Occipital lobe (tissue), 1 donor: ENCODE measurements at regions not wholly inside any gene's neighbourhood (a gene's known extent, or its start where the extent isn't known, plus 50 kb on each side); places are given as distances from the start of the nearest gene placed in this dataset.

Experiments used
- DNase-seq: peaks from one replicate; lab custom pipeline; 2025; lab: John Stamatoyannopoulos, UW

DNA sequence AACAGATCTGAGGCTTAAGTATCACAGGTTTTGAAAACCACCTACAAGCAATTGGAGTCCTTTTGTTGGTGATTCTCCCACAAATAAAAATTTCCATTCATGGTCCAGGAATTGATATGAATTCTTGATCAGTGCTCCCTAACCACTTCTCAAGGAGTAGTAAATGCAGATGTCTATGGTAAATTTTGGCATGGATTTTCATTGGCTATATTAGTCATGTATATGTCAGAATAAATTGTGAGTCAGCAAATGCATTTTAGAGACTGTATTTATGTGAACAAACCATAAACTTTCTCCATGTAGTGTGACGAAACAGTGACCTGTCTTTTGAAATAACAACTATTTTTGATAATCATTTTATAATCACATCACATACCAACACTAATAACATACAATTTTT lies 611.1 kb downstream of the HTR1A start:
- no peak for DNase-seq

DNA sequence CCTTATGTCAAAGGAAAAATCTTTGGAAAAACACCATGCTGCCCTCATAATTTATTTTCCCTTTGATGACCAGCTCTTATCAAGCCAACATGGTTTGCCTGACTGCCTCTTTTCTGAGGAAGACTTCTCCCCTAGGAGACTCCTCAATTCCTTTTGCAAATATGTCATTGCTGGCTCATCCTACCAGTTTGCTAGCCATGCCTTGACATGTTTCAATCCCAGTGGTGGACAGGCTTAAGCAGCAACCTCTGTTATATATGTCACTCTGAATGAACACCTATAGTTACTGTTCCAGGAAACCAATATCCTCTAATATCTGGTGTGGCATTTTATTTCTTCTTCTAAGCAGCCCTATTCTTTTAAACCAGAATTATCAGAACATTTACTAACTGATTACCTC lies 615.8 kb downstream of the HTR1A start:
- no peak for DNase-seq

DNA sequence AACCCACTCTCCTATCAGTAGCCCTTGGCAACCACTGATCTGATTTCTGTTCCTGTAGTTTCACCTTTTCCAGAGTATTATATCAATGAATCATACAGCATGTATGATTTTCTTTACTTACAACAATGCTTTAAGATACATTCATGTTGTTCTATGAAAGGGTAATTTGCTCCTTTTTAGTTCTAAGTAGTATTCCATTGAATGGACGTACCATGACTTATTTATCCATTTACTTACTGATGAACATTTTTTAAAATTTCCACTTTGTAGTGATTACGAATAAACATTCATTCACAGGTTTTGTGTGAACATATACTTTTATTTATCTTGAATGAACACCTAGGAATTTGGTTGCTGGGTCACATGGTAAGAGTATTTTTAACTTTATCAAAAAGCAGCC lies 620.8 kb downstream of the HTR1A start:
- DNase-seq = no peak

DNA sequence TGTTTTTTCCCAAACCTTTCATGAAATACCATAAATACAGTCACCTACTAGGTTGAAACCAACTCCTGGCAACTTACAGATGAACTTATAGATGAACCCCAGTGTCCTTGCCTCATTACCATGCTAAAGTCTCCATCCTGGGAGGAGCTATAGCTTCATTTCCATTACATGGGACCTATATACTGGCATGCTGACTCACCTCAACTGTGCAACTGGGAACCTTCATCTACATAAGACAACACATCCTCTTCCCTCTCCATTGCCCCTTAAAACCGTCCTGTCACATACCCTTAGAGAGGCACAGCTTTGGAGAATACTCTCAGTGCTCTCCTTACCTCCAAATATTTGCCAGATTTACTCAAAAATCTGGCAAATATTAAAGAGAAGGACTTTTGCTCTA lies 638.3 kb downstream of the HTR1A start:
- no peak for DNase-seq

DNA sequence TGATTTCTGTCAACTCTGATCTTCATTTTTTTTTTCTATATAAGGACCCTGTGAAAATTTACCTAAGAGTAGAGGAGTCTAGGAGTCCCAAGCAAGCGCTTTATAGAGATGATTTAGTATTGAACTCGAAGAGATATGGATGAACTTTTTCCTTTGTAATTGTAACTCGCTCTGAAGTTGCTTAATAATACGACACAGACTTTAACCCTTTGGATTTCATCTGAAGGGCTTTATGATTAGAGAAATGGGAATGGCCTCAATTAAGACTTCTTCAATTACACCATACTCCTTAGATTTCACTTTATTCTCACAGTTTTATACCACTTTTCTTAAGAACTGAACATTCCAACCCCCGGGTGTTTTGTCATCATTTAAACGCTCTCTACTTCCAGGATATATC lies 647.7 kb downstream of the HTR1A start:
- no peak for DNase-seq

DNA sequence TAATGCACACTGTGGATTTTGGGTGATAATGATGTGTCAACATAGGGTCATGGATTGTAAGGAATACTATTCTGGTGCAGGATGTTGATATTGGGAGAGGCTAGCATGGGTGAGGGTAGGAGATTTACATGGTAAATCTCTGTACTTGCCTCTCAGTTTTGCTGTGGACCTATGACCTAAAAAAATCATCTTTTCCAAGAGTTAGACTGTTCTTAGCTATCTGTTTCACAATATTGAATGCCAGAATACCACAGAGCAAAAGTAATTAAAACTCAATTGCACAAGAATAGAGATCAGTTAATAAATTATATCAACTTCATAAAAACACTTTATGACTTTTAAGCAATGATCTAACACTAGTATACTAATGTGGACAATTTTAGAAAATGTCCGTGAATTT lies 651.6 kb downstream of the HTR1A start:
- DNase-seq = no peak

DNA sequence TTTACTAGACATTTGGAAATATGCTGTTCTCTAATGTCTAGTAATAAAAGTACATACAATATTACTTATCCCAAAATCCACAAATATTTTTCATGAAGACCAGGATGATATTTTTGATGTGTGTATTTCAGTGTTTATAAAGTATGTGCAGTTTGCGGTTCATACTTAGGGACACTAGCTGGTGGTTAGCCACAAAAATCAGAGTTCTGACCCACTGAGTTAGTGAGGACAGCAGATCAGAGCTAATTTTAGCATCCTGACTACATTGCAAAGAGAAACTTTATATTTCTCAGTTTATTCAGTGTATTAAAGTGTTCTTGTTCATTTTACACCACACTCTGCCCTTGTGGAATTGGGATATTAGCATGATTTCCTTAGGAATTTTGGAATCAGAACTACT lies 655.3 kb downstream of the HTR1A start:
- no peak for DNase-seq

DNA sequence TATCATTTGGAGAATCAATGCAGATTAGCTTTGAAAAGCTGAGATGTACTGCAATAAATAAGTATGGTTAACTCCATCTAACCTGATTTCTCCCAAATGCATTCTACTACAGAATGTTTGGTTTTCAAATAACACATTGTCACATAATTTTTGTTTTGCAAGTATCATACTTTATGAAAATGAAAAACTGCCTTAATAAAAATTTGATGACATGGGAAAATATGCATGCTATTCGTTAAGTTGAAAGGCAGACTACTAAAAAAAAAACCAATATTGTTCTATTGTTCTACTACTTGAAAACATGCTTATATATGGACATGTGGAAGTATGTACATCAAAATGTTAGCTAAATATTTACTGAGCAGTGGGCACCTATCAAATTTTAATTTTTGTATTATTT lies 668.9 kb downstream of the HTR1A start:
- DNase-seq = no peak

DNA sequence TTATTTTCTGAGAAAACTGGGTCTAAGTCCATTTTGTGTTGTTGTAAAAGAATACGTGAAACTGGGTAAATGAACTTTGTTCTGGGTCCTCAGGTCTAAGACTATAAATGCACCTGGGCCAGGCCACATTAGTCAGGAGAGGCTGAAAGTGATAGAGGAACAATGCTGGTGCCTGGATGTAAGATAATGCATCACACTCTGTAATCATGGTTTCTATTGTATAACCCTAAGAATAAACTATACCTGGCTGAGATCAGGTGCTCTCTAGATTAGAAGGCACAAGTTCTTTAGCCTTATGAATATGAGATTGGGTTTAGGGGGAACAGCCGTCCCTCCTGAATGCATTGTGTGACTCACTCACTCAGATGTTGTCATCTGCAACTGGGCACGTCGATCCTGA lies 675.5 kb downstream of the HTR1A start:
- DNase-seq = no peak

DNA sequence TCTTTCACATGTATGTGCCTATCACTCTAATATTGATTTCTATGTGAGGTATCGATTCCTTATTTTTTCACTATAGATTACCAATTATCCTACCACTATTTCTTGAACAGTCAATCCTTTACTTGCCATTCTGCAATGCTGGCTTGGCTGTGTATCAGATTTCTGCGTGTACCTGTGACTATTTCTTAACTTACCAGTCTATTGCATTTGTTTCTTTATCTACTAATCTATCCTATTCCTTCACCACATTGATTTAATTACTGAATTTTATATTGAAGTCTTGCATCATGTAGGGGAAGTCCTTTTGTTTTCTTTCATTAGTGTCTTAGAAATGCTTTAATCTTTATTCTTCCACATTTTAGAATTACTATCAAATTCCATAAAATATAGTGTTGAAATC lies 684.8 kb downstream of the LRRC70 start:
- DNase-seq = no peak

DNA sequence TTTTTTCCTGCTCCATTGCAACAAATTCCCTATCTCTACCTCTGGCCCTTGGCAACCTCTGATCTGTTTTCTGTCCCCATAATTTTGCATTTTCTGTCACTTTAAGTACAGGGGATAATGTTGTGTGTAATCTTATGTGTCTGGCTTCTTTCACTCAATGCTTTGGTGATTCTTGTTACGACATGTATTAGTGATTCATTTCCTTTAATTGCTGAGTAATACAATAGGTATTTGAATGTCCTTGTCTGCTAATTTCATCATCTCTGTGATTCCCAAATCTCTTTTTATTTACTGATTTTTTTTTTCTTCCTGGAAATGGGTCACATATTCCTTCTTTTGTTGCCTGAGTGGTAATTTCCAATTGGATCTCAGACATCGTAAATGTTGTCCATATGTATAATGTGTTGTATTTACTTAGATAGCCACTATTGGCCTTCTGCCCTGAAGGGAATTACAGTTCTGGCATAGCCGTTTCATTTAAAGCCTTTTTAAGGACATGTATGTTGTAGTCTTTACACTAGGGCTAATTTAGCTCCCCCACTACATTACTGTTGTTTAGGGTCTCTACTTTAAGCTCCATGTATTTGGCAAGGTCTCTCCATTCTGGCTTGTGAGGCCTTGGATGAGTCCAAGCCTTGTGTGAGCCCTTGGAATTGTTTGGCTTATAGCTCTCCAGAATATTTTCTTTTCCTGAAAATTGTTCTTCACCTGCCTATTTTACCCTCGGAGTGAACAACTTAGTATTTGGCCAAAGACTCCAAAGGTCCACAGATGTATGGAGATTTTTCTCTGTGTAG lies 683.8 kb downstream of the LRRC70 start:
- DNase-seq = no peak

DNA sequence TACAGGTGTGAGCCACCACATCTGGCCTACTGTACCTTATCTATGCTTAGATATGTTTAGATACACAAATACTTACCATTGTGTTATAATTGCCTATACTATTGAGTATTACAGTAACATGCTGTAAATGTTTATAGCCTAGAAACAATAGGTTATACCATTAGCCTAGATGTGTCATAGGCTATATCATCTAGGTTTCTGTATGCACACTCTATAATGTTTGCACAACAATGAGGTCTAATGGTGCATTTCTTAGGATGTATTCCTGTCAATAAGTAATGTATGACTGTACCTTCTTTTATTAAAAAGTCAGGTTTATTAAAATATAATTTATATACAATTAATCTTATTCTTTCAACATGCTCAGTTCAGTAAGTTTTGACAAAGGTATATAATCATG lies 683.1 kb downstream of the LRRC70 start:
- no peak for DNase-seq

DNA sequence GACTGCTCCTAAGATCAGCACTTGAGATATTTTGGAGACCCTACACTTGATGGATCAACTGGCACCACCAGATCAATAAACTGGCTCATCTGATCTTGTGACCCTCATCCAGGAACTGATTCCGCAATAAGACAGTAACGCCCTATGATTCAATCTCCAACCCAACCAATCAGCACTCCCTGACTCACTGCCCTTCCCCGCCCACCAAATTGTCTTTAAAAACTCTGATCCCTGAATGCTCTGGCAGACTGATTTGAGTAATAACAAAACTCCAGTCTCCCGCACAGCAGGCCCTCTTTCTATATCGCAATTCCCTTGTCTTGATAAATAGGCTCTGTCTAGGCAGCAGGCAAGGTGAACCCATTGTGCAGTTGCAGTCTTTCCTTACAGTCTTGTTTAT lies 677.0 kb downstream of the LRRC70 start:
- no peak for DNase-seq

DNA sequence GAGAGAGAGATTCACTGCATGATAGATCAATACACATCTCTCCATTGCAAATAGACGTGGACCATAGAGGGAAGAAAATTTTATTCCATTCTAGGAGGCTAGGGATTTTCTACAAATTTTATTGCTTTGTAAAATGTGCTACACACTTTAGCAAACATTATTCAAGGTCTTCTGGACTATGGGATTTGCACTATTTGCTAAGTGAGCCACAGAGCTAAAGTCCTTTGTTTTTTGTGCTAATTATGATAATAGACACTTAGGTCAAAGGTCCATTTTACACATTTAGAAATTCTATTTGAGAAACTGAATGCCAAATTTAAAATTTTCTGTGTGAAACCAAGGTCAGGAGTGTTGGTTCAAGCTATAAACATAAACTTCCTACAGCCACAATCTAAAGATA lies 672.3 kb downstream of the LRRC70 start:
- no peak for DNase-seq

DNA sequence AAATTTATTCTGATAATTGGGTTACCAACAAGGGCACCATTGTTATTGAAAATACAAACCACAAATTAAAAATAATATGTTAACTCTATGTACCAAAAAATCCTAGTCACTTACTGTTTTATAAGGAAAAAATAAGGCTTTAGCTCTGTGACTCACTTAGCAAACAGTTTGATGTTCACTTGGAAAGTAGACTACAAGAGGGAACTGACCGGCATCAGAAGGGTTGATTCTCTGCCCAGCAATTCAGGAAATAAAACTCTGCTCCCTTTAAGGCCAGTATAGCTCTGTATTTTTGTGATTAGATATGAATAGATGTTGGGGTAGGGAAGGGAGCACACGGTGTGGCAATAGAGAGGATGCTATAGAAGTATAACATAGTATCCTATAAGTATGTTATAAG lies 671.3 kb downstream of the LRRC70 start:
- no peak for DNase-seq

DNA sequence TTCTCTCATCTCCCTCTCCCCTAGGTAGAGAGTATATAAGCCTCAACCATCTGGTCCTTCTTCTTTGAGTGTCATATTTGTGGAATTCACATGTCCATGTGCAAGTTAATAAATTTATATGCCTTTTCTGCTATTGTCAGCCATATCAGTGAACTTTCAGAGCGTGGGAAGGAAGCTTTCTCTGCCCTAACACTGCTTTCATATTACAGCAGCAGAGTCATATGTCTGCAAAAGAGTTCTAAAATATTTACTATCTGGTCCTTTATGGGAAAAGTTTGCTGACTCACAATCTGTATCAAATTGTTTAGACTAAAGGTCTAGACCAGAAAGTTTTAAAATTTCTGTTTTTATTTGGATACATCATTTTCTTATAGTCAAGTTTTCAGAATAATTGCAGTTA lies 669.0 kb downstream of the LRRC70 start:
- DNase-seq = no peak

DNA sequence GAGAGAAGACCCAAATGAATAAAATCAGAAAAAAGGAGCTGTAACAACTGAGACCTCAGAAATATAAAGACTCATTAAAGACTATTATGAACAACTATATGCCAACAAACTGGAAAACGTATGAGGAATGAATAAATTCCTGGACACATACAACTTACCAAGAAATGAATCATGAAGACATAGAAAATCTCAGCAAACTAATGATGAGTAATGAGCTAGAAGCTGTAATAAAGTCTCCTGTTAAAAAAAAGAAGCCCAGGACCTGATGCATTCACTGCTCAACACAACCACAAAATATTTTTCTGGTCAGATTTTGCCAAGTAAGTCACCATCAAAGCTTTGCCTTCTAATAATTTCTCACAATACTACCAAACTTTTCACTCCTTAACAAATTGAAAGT lies 666.7 kb downstream of the LRRC70 start:
- no peak for DNase-seq

DNA sequence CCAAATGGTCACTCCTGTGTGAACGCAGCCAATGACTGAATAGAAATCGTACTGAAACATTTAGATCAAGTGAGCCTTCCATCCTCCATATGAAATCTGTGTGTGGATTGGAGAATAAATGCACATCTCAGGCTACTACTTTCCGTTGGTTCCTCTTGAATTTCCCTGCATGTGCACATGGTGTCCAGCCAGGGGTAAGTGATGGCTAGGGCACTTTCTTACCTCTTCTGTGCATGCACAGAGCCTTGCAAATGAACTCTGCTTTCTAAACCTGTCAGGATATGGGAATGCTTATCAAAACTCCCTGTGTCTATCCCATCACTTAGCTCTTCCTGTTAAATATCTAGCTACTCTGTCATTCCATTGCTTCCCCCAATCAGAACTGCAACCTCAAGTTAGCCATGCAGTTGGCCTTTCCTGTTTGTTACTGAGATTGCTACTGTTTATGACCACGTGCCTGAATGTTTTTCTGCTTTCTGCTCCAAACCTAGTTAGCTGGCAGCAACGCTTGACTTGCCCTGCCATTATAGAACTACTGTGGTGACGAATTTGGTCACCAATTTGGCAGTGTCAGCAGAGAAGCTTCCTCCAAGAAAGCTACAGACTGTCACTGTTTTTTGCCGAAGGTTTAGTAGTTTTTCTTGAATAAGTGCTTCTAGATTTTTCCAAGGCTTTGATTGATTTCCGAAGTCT lies 661.6 kb downstream of the LRRC70 start:
- DNase-seq = no peak

DNA sequence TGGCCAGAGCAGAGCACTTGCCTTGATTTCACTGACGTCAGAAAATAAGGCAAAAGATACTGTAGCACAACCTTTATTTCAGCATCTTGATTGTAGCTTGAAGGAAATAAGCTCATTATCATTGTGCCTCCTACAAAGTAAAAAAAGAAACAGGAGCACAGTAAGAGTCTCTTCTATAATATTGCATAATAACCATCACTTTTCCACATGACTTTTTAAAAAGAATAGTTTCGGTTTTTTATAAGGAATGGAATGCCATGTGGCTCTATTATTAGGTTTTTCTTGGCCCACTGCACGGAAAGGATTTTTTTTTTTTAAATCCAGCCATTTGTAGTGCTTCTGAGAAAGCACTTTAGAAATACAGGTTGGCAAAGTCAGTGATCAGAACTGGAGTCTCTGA lies 655.3 kb downstream of the LRRC70 start:
- no peak for DNase-seq

DNA sequence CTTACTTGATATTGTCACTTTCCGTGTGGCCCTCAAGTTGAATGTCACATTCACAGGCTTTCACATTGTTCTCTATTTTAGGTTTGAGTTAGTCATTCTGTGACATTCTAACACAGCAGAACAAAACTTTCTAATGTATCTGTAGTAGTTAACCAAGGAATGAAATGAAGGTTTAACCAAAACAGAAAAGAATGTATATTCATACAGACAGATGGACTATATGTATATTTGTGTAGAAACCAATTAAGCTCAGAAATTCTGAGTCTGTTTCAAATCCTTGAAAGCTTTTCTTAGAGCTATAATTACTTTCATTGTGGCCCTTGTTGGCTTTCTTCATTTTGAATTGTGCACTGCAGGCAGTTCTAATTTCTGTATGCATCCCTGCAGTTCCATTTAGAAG lies 654.7 kb downstream of the LRRC70 start:
- DNase-seq = no peak

DNA sequence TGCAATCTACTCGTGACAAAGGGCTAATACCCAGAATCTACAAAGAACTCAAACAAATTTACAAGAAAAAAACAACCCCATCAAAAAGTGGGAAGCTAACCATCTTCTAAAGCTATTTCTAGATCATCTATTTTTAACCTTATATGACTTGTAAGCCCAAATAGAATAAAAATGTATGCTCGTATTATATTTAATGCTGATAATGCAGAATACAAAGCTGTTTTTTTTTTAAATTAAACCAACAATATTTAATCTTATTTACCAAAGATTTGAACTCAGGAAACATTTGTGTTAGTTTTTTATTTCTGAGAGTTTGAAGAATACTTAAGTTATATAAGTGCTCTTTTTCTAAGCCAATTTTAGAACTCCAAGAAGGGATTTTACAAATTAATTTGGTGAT lies 652.1 kb downstream of the LRRC70 start:
- no peak for DNase-seq

DNA sequence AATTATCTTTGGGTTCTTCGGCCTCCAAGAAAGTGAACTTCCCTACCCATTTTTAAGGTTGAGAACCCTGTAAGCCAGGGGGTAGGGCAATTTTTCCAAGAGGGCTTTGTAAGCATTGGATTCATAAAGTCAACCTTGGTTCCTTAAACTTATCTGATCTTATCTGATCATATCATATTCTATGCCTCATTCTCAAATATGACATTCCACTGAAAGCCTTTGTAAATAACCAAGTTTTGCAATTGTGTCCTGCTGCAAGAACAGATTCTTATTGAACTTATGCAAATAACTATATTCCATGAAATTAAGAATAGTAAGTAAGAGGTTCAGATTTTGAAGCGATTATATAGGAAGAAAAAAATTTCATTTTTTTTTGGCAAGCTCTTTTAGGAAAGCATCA lies 649.5 kb downstream of the LRRC70 start:
- no peak for DNase-seq

DNA sequence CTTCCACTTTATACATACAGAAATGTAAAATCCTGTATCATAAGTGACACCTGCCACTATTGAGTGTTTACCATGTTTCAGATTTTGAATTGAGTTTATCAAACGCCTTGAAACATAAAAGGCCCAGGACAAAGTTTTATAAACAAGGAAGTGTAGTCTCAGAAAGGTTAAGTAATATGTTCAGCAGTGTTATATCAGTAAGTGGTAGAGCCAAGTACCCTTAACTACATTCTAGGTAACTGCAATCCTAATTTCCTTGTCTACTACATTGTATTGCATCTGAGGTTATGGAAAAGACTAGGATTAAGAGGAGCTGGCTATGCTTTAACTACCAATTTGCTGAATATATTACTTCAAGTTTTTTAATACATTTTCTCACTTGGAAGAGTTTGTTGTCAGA lies 641.6 kb downstream of the LRRC70 start:
- DNase-seq = no peak
